ENCODE measurements at regions not wholly inside any gene's neighbourhood (a gene's known extent, or its start where the extent isn't known, plus 50 kb on each side); places are given as distances from the start of the nearest gene placed in this dataset.

GRCh38 chr15:29455530-29455929, 185.9 kb upstream of the NSMCE3 start:
- DNase-seq (ENCODE audit: low spot score) = no peak

DNA sequence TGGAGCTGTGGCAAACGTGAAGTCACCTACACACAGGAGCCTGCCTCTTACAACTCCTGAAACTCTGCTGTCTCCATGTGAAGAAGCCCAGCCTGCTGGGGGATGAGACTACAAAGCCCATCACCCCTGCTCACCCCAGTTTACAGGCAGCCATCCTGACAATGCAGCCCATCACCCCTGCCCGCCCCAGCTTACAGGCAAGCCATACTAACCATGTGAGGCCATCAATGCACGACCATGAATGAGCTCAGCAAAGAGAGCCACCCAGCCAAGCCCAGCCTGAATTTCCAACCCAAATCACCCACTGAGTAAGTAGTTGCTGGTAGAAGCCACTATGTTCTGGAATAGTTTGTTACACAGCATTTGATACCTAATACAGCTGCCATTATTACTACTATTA, 185.4 kb upstream of the NSMCE3 start:
- DNase-seq (ENCODE audit: low spot score) = no peak

DNA sequence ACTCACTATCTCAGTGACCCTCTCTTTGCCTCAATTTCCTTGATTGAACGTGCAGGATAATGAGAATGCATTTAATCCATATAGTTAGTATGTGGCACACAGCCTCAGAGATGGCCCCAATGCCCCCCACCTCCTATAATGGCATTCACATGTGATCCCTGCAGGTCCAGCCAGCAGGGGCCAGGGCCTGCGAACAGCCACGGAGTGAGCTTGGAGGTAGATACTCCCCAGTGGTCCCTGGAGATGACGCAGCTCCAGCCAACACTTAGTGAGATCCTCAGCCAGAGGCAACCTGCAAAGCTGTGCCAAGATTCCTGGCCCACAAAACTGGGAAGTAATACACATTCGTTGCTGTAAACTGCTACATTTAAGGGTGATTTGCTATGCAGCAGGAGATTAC, 184.9 kb upstream of the NSMCE3 start:
- no peak for DNase-seq (ENCODE audit: low spot score)

GRCh38 chr15:29452881-29453731, 183.5 kb upstream of the NSMCE3 start:
- no peak for DNase-seq (ENCODE audit: low spot score)

DNA sequence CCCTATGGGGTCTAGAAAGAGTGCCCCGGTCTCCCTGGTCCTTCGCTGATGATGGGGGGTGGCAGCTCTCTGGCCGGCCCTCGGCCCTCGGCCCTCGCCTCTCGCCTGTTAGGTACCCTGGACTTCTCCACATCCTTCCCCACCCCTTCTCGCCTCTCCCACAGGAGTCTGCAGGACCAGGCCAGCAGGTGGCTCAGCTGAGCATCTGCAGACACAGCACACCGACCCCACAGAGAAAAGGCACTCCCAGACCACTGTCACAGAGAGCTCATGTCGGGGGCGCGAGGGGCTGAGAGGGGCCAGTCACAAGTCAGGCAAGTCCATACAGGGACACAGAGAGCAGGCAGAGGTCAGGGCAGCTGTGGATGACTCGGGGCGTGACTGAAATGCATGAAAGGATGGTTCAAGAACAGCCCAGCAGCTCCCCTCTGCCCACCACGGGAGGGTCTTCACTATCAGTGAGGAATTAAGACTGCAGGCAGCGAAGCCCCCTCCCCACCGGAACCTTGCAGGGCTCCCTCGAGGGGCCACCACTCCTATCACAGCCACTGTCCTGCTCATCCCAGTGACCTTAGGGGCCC, 181.7 kb upstream of the NSMCE3 start:
- no peak for DNase-seq (ENCODE audit: low spot score)

- DNase-seq (ENCODE audit: low spot score) = no peak
Observed at GRCh38 chr15:29449136-29449535, 179.5 kb upstream of the NSMCE3 start.

DNA sequence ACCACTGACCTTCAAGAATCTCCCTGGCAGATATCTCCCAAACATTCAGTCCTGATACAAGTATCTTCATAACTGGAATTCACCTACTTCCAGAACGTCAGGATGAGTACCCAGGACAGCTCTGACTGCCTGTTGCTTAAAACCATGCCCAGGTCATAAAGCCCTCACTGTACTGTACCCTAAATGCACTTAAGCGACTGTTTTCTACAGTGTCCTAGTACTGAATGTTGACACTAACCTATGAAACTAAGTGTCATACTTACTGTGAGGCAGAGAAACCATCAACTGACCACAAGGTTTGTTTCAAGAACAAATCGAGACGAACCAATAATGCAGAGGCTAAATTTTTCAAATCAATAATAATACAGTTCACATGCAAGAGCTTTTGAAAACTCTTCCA, 178.7 kb upstream of the NSMCE3 start:
- DNase-seq (ENCODE audit: low spot score) = no peak

- DNase-seq (ENCODE audit: low spot score) = no peak
Observed at GRCh38 chr15:29446480-29446879, 176.9 kb upstream of the NSMCE3 start.

- DNase-seq (ENCODE audit: low spot score) = no peak
Observed at GRCh38 chr15:29442532-29442931, 172.9 kb upstream of the NSMCE3 start.

- no peak for DNase-seq (ENCODE audit: low spot score)
Observed at GRCh38 chr15:29440541-29440940, 170.9 kb upstream of the NSMCE3 start.

- DNase-seq (ENCODE audit: low spot score) = no peak
Observed at GRCh38 chr15:29438703-29439055, 169.1 kb upstream of the NSMCE3 start.

- no peak for DNase-seq (ENCODE audit: low spot score)
Observed at GRCh38 chr15:29437888-29438702, 168.5 kb upstream of the NSMCE3 start.

GRCh38 chr15:29435811-29436210, 166.2 kb upstream of the NSMCE3 start:
- DNase-seq (ENCODE audit: low spot score) = no peak

- no peak for DNase-seq (ENCODE audit: low spot score)
Observed at GRCh38 chr15:29434280-29434679, 164.7 kb upstream of the NSMCE3 start.

GRCh38 chr15:29433507-29434248, 164.1 kb upstream of the NSMCE3 start:
- DNase-seq (ENCODE audit: low spot score) = no peak

DNA sequence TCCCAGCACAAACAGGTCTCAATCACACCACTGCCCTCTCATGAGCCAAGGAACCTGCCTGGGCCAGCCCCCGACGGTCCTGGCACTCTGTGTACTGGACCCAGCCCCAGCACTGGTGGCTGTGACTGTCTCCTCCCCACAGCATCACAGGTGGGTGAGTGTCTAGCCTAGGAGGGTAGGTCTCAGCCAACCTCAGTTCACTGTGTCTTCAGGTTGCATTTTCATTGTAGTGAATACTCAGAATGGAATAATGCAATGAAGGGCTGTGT, 163.4 kb upstream of the NSMCE3 start:
- no peak for DNase-seq (ENCODE audit: low spot score)

DNA sequence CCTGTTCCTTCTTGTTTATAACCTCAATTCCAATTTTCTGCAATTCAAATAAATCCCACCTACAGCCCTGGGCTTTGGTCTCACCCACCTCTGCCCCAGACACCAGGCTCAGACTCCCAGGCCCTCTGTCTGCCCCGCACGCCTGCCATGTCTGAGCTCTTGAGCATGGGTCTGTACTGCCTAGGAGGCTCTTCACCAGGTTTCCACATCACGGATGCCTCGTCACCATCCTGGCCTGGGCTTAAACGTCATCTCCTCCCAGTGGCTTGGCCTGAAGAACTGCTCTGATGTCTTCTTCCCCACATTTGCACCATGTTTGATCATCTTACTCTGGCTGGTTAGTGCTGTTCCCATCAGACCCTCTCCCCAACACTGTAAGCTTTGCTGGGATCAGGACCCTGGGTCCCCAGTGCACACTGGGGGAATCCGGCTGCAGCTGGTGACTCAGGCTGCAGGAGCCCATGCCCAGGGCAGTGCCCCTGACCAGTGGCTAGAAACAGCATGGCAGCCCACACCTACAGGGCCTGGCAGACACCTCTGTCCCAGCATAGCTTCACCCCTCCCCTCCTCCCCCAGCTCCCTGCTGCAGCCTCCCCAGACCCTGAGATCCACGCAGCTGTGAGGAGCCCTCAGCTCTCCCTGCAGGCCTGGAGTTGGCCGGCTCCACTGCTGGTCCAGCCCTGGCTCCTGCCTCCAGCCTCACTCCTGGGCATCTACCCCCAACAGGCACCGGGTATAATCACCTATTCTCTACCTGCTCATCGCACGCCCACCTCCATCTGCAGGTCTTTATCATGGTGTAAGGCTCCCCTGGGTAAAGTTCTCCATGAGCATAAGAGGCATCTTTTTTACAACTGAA, 162.8 kb upstream of the NSMCE3 start:
- no peak for DNase-seq (ENCODE audit: low spot score)

- DNase-seq (ENCODE audit: low spot score) = no peak
Observed at GRCh38 chr15:29430831-29431230, 161.2 kb upstream of the NSMCE3 start.

DNA sequence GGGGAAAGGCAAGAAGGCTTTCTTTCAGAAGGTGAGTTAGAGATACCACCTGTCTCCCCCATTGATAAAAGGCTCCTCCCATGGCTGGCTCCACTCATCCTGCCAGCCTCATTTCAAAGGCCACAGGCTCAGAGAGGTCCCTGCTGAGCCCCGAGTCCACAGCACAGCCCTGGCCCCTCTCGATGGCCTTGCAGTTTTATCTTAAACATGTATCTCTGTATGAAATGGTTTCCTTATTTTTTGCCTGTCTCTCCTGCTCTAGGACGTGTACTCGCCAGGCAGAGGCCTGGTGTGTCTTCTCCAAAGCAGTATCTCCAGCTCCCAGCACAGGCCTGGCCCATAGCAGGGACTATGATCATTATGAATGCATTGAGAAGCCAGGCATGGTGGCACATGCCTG, 160.5 kb upstream of the NSMCE3 start:
- DNase-seq (ENCODE audit: low spot score) = no peak

- DNase-seq (ENCODE audit: low spot score) = no peak
Observed at GRCh38 chr15:29429584-29429983, 160.0 kb upstream of the NSMCE3 start.

DNA sequence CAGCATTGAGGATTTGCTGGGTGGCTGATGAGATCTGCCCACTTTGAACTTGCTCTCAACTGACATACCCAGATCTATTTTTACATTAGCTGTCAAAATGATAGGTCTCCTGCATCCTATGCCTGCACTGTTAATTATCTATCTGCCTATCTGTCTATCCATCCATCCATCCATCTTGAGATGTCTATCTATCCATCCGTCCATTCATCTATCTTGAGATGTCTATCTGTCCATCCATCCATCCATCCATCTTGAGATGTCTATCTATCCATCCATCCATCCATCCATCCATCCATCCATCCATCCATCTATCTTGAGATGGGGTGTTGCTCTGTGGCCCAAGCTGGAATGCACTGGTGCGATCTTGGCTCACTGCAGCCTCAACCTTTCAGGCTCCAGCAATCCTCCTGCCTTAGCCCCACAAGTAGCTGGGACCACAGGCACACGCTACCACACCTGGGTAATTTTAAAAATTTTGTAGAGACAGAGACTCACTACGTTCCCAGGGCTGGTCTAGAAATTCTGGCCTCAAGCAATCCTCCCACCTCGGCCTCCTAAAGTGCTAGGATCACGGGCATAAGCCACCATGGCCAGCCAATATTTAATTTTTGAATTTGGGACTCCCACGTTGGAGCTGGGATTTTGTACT, 159.4 kb upstream of the NSMCE3 start:
- no peak for DNase-seq (ENCODE audit: low spot score)

Measured in putamen (tissue), 1 donor.